Naive thymus-derived CD4-positive, alpha-beta T cell (primary cell): ENCODE measurements at regions not wholly inside any gene's neighbourhood (a gene's known extent, or its start where the extent isn't known, plus 50 kb on each side); places are given as distances from the start of the nearest gene placed in this dataset.

Experiments
- ATAC-seq: fragments of 150-1000 bp; cut with Tn5 transposase; 2 replicates; pipeline ENCODE4 v1.10.0; 2021; ENCODE audit warnings: mild to moderate bottlenecking, moderate library complexity
- CTCF ChIA-PET: fragments of 350-600 bp; sonication (Branson Sonifier 250); formaldehyde crosslinking; loops from one replicate; lab custom pipeline; 2021; ENCODE audit warnings: antibody characterized with exemption; lab: Charles Lee
- POLR2A ChIA-PET: fragments of 350-600 bp; sonication (Branson Sonifier 250); formaldehyde crosslinking; loops from one replicate; lab custom pipeline; 2021; ENCODE audit warnings: antibody characterized with exemption, inconsistent platforms; lab: Charles Lee
- DNase-seq, 9 donors: peaks; one replicate each; pipeline versions ENCODE4 v3.0.0 to v3.0.0-alpha.2; 2020 to 2022; ENCODE audit warnings: mixed read lengths in 1 of 9
- H3K27ac ChIP-seq: one replicate; pipeline ENCODE4 v1.7.0; 2013; ENCODE audit warnings: mild to moderate bottlenecking, low read depth, low read length, moderate library complexity
- H3K27me3 ChIP-seq, 2 donors: one replicate each; pipeline ENCODE4 v1.7.0; 2013; ENCODE audit warnings: low read length in 2 of 2, mild to moderate bottlenecking in 2 of 2, moderate library complexity in 2 of 2; ENCODE audit not compliant: control insufficient read depth in 2 of 2, insufficient read depth in 2 of 2
- H3K36me3 ChIP-seq, 3 experiments: 1 replicate in 2 of 3; 2 replicates in 1 of 3; pipeline ENCODE4 v1.7.0; 2013; ENCODE audit warnings: low read length in 3 of 3, mild to moderate bottlenecking in 3 of 3, moderate library complexity in 1 of 3; ENCODE audit not compliant: insufficient read depth in 3 of 3, control insufficient read depth in 2 of 3
- H3K4me1 ChIP-seq, 2 donors: one replicate each; pipeline ENCODE4 v1.7.0; 2013; ENCODE audit warnings: low read length in 2 of 2, mild to moderate bottlenecking in 2 of 2, moderate library complexity in 1 of 2; ENCODE audit not compliant: control insufficient read depth in 2 of 2, insufficient read depth in 2 of 2
- H3K4me3 ChIP-seq: 2 replicates; pipeline ENCODE4 v1.7.0; 2013; ENCODE audit warnings: mild to moderate bottlenecking, low read length
- H3K9me3 ChIP-seq, 3 experiments: 1 replicate in 2 of 3; 2 replicates in 1 of 3; pipeline ENCODE4 v1.7.0; 2013; ENCODE audit warnings: low read length in 3 of 3; ENCODE audit not compliant: control insufficient read depth in 2 of 3
- H3K27ac Mint-ChIP-seq, 9 donors: one replicate each; pipeline ENCODE4 v1.8.0; 2020 to 2022; ENCODE audit warnings: mixed read lengths in 9 of 9, mild to moderate bottlenecking in 8 of 9, moderate library complexity in 5 of 9, inconsistent platforms in 2 of 9
- H3K27me3 Mint-ChIP-seq, 5 donors: one replicate each; pipeline ENCODE4 v1.8.0; 2021 to 2022; ENCODE audit warnings: mixed read lengths in 5 of 5, mild to moderate bottlenecking in 1 of 5
- H3K36me3 Mint-ChIP-seq, 5 donors: one replicate each; pipeline ENCODE4 v1.8.0; 2020 to 2022; ENCODE audit warnings: mixed read lengths in 5 of 5, mild to moderate bottlenecking in 3 of 5, inconsistent platforms in 1 of 5
- H3K4me1 Mint-ChIP-seq, 7 donors: one replicate each; pipeline ENCODE4 v1.8.0; 2020 to 2022; ENCODE audit warnings: mixed read lengths in 7 of 7, mild to moderate bottlenecking in 3 of 7, inconsistent platforms in 1 of 7
- H3K4me3 Mint-ChIP-seq, 10 donors: one replicate each; pipeline ENCODE4 v1.8.0; 2020 to 2022; ENCODE audit warnings: mild to moderate bottlenecking in 10 of 10, mixed read lengths in 10 of 10, moderate library complexity in 6 of 10, inconsistent platforms in 2 of 10
- H3K9me3 Mint-ChIP-seq, 11 donors: one replicate each; pipeline ENCODE4 v1.8.0; 2020 to 2022; ENCODE audit warnings: mixed read lengths in 11 of 11, mild to moderate bottlenecking in 4 of 11, inconsistent platforms in 1 of 11, moderate library complexity in 1 of 11
- intact Hi-C, 2 donors: fragments of 100-400 bp; cut with micrococcal nuclease; formaldehyde crosslinking; loops; one replicate each; pipeline ENCODE4 v1.15.1; 2023

DNA sequence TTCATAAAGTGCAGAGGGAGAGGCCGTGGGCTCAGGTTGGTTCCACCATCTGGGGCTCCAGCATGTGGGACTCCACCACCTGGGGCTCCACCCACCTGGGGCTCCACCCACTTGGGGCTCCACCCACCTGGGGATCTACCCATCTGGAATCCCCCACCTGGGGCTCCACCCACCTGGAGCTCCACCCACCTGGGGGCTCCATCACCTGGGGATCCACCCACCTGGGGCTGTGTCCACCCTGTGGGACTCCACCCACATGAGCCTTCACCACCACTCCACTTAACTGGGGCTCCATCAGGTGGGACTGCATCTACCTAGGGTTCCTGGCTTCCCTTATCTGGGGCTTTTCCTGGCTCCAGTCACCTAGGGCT is 226.0 kb upstream of the CDYL start:
- Histone ChIP-seq H3K27me3 (no peaks in the 10 kb centered on the region), H3K27ac (no peak overlapping the region), H3K4me1 (no peaks in the 10 kb centered on the region), H3K4me3 (no peak overlapping the region), H3K36me3 (no peaks in the 10 kb centered on the region), H3K9me3 (no peaks in the 10 kb centered on the region)
- ATAC-seq (no peak), DNase-seq (no peak)
- no peaks in the 10 kb centered on the region for H3K36me3 Mint-ChIP-seq
- ChIA-PET CTCF (interaction anchor here (0.6 kb wide), 1 partner anchor 384 kb away, joined by 3 read pairs; no protein-coding TSS in a partner anchor), POLR2A (no interaction called here)
- intact Hi-C loops: no loop called here
- peaks cover 0 to 28% (median 20%) of the 10 kb centered on the region in 5 donors for H3K27me3 Mint-ChIP-seq
- peaks cover 0 to 3% (median 0%) of the 10 kb centered on the region in 7 donors for H3K4me1 Mint-ChIP-seq
- no peak overlapping the region for H3K4me3 Mint-ChIP-seq
- H3K27ac Mint-ChIP-seq: no peak overlapping the region
- H3K9me3 Mint-ChIP-seq: peaks cover 0 to 9% (median 2%) of the 10 kb centered on the region in 11 donors

DNA sequence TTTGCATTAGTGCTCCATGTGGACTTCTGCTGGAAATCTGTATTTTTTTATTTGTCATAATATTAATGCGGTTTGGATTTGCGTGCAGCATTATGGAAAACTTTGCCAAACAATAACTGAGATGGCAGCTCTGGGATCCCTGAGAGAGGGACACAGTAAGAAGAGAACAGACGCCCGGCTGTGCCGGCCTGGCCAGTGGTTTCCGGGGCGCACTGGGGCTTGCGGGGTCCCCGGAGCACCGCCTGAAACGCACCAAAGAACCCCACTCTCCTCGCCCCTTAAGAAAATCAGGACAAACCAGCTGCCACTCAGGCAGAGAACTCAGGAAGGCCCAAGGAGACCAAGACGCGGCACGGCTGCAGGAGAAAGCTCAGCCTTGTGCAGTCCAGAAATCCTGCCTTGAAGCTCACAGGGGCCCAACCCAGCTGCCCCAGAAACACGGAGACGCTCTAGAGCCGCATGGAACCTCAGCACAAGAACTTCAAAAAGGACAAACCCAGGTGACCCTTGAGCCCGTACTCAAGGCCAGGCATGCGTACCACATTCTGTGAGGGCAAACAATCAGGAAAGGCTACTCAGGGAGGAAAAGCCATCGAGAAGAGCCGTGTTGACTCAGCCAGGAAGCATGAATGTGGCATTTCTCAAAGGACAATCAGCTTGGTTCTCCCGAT is 226.5 kb upstream of the CDYL start:
- H3K4me1 ChIP-seq: no peaks in the 10 kb centered on the region
- no peaks in the 10 kb centered on the region for H3K9me3 ChIP-seq
- no peak for ATAC-seq
- H3K27me3 Mint-ChIP-seq: peaks cover 0 to 25% (median 20%) of the 10 kb centered on the region in 5 donors
- H3K36me3 ChIP-seq: no peaks in the 10 kb centered on the region
- intact Hi-C loops: no loop called here
- CTCF ChIA-PET: no interaction called here
- no peak overlapping the region for H3K27ac ChIP-seq
- H3K4me1 Mint-ChIP-seq: peaks cover 0 to 3% (median 0%) of the 10 kb centered on the region in 7 donors
- no peaks in the 10 kb centered on the region for H3K27me3 ChIP-seq
- H3K9me3 Mint-ChIP-seq: peaks cover 0 to 9% (median 2%) of the 10 kb centered on the region in 11 donors
- H3K4me3 Mint-ChIP-seq: no peak overlapping the region
- no peak overlapping the region for H3K27ac Mint-ChIP-seq
- no peak overlapping the region for H3K4me3 ChIP-seq
- no peaks in the 10 kb centered on the region for H3K36me3 Mint-ChIP-seq
- POLR2A ChIA-PET: no interaction called here
- DNase-seq: no peak

DNA sequence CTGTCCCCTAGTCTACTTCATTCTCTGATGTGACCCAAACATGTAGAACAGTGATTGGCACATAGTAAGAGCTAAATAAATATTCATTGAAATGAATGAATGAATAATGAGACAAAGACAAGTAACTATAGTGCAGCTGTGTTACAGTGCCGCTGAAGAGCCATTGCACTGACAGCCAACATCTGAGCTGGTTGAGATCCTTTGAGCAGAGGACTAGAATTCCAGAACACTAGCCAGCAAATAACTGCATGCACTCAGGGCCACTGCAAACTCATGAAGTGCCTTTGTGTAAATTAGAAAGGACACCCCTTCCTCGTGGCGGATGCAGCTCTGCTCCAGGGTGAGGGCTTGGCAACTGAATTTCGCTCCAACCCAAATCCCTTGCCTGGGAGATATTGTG is 230.3 kb upstream of the CDYL start:
- Mint-ChIP-seq H3K4me3 (no peak overlapping the region), H3K27ac (no peak overlapping the region), H3K4me1 (peaks cover 0 to 1% (median 0%) of the 10 kb centered on the region in 7 donors), H3K9me3 (peaks cover 0 to 8% (median under 1%) of the 10 kb centered on the region in 11 donors), H3K27me3 (peaks cover 0 to 18% (median 5%) of the 10 kb centered on the region in 5 donors), H3K36me3 (no peaks in the 10 kb centered on the region)
- DNase-seq (no peak), ATAC-seq (no peak)
- Histone ChIP-seq H3K27me3 (no peaks in the 10 kb centered on the region), H3K4me1 (no peaks in the 10 kb centered on the region), H3K36me3 (no peaks in the 10 kb centered on the region), H3K4me3 (no peak overlapping the region), H3K27ac (no peak overlapping the region), H3K9me3 (no peaks in the 10 kb centered on the region)
- POLR2A ChIA-PET: no interaction called here
- CTCF ChIA-PET: no interaction called here
- intact Hi-C loops: no loop called here

DNA sequence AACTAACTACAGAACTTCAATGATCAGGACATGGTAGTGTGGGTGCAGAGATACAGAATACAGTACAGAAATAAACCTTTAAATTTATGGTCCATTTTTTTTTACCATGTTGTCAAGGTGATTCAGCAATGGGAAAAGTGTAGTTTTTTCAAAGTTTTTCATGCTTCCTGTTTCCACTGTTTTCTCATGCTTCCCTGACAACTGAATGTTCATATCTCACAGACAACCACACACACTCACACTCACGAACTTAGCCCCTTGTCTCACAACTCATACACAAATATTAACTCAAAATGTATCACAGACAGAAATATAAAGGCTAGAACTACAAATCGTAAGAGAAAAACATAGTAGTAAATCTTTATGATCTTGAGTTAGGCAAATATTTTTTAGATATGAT is 232.6 kb upstream of the CDYL start:
- Histone ChIP-seq H3K27ac (no peak overlapping the region), H3K36me3 (no peaks in the 10 kb centered on the region), H3K4me3 (no peak overlapping the region), H3K9me3 (no peaks in the 10 kb centered on the region), H3K27me3 (no peaks in the 10 kb centered on the region), H3K4me1 (no peaks in the 10 kb centered on the region)
- ChIA-PET CTCF (no interaction called here), POLR2A (no interaction called here)
- H3K27ac Mint-ChIP-seq: no peak overlapping the region
- H3K4me3 Mint-ChIP-seq: no peak overlapping the region
- intact Hi-C loops: no loop called here
- peaks cover 0 to 1% (median 0%) of the 10 kb centered on the region in 11 donors for H3K9me3 Mint-ChIP-seq
- ATAC-seq (no peak), DNase-seq (no peak)
- no peaks in the 10 kb centered on the region for H3K4me1 Mint-ChIP-seq
- H3K27me3 Mint-ChIP-seq: peaks cover 0 to 18% (median 6%) of the 10 kb centered on the region in 5 donors
- no peaks in the 10 kb centered on the region for H3K36me3 Mint-ChIP-seq

DNA sequence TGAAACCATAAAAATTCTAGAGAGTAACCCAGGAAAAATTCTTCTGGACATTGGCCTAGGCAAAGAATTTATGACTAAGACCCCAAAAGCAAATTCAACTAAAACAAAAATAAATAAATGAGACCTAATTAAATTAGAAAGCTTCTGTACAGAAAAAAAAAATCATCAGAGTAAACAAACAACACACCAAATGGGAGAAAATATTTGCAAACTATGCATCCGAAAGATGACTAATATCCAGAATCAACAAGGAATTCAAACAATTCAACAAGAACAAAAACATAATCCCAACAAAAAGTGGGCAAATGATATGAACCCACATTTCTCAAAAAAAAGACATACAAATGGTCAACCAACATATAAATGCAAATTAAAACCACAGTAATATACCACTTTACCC is 242.6 kb upstream of the CDYL start:
- H3K27me3 ChIP-seq: no peaks in the 10 kb centered on the region
- H3K9me3 ChIP-seq: no peaks in the 10 kb centered on the region
- Mint-ChIP-seq H3K4me3 (no peak overlapping the region), H3K9me3 (peaks cover 0 to 65% (median 24%) of the 10 kb centered on the region in 11 donors), H3K4me1 (no peaks in the 10 kb centered on the region), H3K36me3 (peaks cover 0 to 8% (median 0%) of the 10 kb centered on the region in 5 donors), H3K27me3 (peaks cover 12 to 45% (median 40%) of the 10 kb centered on the region in 5 donors), H3K27ac (no peak overlapping the region)
- no peak overlapping the region for H3K4me3 ChIP-seq
- H3K4me1 ChIP-seq: no peaks in the 10 kb centered on the region
- ATAC-seq: no peak
- ChIA-PET CTCF (no interaction called here), POLR2A (no interaction called here)
- intact Hi-C loops: no loop called here
- no peak overlapping the region for H3K27ac ChIP-seq
- no peaks in the 10 kb centered on the region for H3K36me3 ChIP-seq
- no peak for DNase-seq

DNA sequence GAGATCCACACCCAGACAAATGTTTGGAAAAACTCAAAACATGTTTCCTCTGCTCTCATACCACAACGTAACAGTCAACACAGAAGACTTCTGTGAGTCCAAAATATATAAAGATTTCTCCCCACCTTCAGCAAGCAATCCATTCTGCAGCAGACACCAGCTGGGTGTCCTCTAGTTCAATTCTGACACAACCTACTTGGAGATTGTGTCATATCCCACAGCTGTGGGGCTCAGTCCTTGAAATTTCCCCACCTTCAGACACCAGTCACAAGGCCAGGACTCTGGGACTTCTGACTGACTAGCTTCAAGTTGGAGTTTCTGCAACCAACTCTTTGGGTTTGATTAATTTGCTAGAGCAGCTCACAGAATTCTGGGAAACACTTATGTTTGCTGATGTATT is 244.8 kb upstream of the CDYL start:
- H3K27me3 ChIP-seq: no peaks in the 10 kb centered on the region
- no peaks in the 10 kb centered on the region for H3K9me3 ChIP-seq
- intact Hi-C loops: no loop called here
- no peak overlapping the region for H3K27ac ChIP-seq
- ATAC-seq (no peak), DNase-seq (no peak)
- POLR2A ChIA-PET: no interaction called here
- Mint-ChIP-seq H3K9me3 (peaks cover 0 to 80% (median 29%) of the 10 kb centered on the region in 11 donors), H3K36me3 (peaks cover 0 to 14% (median 0%) of the 10 kb centered on the region in 5 donors), H3K27ac (no peak overlapping the region), H3K4me1 (no peaks in the 10 kb centered on the region), H3K27me3 (peaks cover 7 to 62% (median 44%) of the 10 kb centered on the region in 5 donors), H3K4me3 (no peak overlapping the region)
- CTCF ChIA-PET: no interaction called here
- no peak overlapping the region for H3K4me3 ChIP-seq
- no peaks in the 10 kb centered on the region for H3K4me1 ChIP-seq
- H3K36me3 ChIP-seq: no peaks in the 10 kb centered on the region

DNA sequence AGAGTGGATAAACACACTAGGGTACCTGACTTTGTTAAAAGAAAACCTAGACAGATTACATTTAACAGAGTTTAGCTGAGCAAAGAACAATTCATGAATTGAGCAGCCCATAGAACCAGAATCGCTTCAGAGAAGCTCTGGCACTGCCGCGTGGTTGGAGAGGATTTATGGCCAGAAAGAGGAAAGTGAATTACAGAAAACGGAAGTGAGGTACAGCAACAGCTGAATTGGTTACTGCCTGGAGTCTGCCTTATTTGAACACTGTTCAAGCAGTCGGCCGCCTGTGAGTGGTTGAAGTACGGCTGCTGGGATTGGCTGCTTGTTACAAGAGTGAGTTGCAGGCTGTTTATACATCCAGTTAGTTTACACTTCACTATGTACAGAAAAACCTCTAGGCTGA is 253.8 kb upstream of the CDYL start:
- no peaks in the 10 kb centered on the region for H3K4me1 Mint-ChIP-seq
- peaks cover 0 to 17% (median 4%) of the 10 kb centered on the region in 11 donors for H3K9me3 Mint-ChIP-seq
- no peak overlapping the region for H3K27ac Mint-ChIP-seq
- H3K36me3 Mint-ChIP-seq: peaks cover 0 to 5% (median 0%) of the 10 kb centered on the region in 5 donors
- peaks cover 6 to 57% (median 49%) of the 10 kb centered on the region in 5 donors for H3K27me3 Mint-ChIP-seq
- no peak for DNase-seq
- H3K9me3 ChIP-seq: no peaks in the 10 kb centered on the region
- intact Hi-C loops: no loop called here
- H3K27ac ChIP-seq: no peak overlapping the region
- ATAC-seq: no peak
- no peak overlapping the region for H3K4me3 ChIP-seq
- no peaks in the 10 kb centered on the region for H3K4me1 ChIP-seq
- no peak overlapping the region for H3K4me3 Mint-ChIP-seq
- no peaks in the 10 kb centered on the region for H3K36me3 ChIP-seq
- no peaks in the 10 kb centered on the region for H3K27me3 ChIP-seq
- ChIA-PET CTCF (no interaction called here), POLR2A (no interaction called here)
